ENCODE measurements at regions not wholly inside any gene's neighbourhood (a gene's known extent, or its start where the extent isn't known, plus 50 kb on each side); places are given as distances from the start of the nearest gene placed in this dataset.

GRCh38 chr1:88239205-88239604, 444.9 kb upstream of the PKN2 start:
- H3K9me3 ChIP-seq (ENCODE audit: low read length) = no peaks in the 10 kb centered on the region
- H3K27ac ChIP-seq (ENCODE audit: low read depth, low read length, poor library complexity, severe bottlenecking) = no peak overlapping the region
- 0 out of 2 replicates have a peak, but pooled peaks have one; percentile 14 for TF ChIP-seq CTCF (conservative IDR thresholded peaks at IDR 0.05; ENCODE audit: low read length)
- TF ChIP-seq EZH2phosphoT487 (IDR thresholded peaks at IDR 0.05; ENCODE audit: borderline replicate concordance, low read depth, low read length) = no peak
- no peaks in the 10 kb centered on the region for H3K9me2 ChIP-seq (ENCODE audit: insufficient read depth, low read length)
- no peaks in the 10 kb centered on the region for H3K79me2 ChIP-seq (ENCODE audit: insufficient read depth, low read depth, low read length)
- no peak overlapping the region for H3K4me2 ChIP-seq (ENCODE audit: low read length)
- intact Hi-C loops (cut with micrococcal nuclease; ENCODE audit: unreplicated experiment) = no loop called here
- H3K36me3 ChIP-seq (ENCODE audit: insufficient read depth, low read length) = no peaks in the 10 kb centered on the region
- ChIA-PET POLR2A (interaction anchor here (0.5 kb wide), 1 partner anchor 270 kb away, joined by 3 read pairs; no protein-coding TSS in a partner anchor), CTCF (ENCODE audit: unreplicated experiment) (no interaction called here)
- H4K20me1 ChIP-seq (ENCODE audit: insufficient read depth, low read length) = no peaks in the 10 kb centered on the region
- no peaks in the 10 kb centered on the region for H3K4me1 ChIP-seq (ENCODE audit: insufficient read depth, low read length, poor library complexity, severe bottlenecking)
- DNase-seq (ENCODE audit: low spot score) = no peak
- no TSS peak for BruUV-seq (replicated peaks)
- no peak overlapping the region for H2AFZ ChIP-seq (ENCODE audit: low read length)
- H3K4me3 ChIP-seq (ENCODE audit: low read depth, low read length, poor library complexity, severe bottlenecking) = no peak overlapping the region

GRCh38 chr1:88247666-88248065, 436.4 kb upstream of the PKN2 start:
- POLR2A ChIA-PET = no interaction called here
- no peak for DNase-seq (ENCODE audit: low spot score)
- intact Hi-C loops (cut with micrococcal nuclease; ENCODE audit: unreplicated experiment) = no loop called here

More at GRCh38 chr1:88247666-88248065, 436.4 kb upstream of the PKN2 start:
- Histone ChIP-seq H3K4me3 (ENCODE audit: low read depth, low read length, poor library complexity, severe bottlenecking) (no peak overlapping the region), H3K4me2 (ENCODE audit: low read length) (no peak overlapping the region), H3K79me2 (ENCODE audit: insufficient read depth, low read depth, low read length) (no peaks in the 10 kb centered on the region), H3K9me3 (ENCODE audit: low read length) (no peaks in the 10 kb centered on the region), H3K9me2 (ENCODE audit: insufficient read depth, low read length) (0 out of 2 replicates have a peak, but pooled peaks cover under 1% of the 10 kb centered on the region), H2AFZ (ENCODE audit: low read length) (no peak overlapping the region), H3K27ac (ENCODE audit: low read depth, low read length, poor library complexity, severe bottlenecking) (no peak overlapping the region), H3K36me3 (ENCODE audit: insufficient read depth, low read length) (no peaks in the 10 kb centered on the region), H4K20me1 (ENCODE audit: insufficient read depth, low read length) (no peaks in the 10 kb centered on the region), H3K4me1 (ENCODE audit: insufficient read depth, low read length, poor library complexity, severe bottlenecking) (no peaks in the 10 kb centered on the region)
- no TSS peak for BruUV-seq (replicated peaks)
- CTCF ChIA-PET (ENCODE audit: unreplicated experiment) = no interaction called here
- TF ChIP-seq CTCF (conservative IDR thresholded peaks at IDR 0.05; ENCODE audit: low read length) = no peak
- no peak for TF ChIP-seq EZH2phosphoT487 (IDR thresholded peaks at IDR 0.05; ENCODE audit: borderline replicate concordance, low read depth, low read length)

All from OCI-LY7 (cell line).